Natural killer cell (primary cell): ENCODE measurements at regions not wholly inside any gene's neighbourhood (a gene's known extent, or its start where the extent isn't known, plus 50 kb on each side); places are given as distances from the start of the nearest gene placed in this dataset.

ENCODE experiments used
- ATAC-seq, 3 donors: fragments of 150-1000 bp in 2 of 3; fragments of 200-7000 bp in 1 of 3; cut with Tn5 transposase; 1 replicate in 1 of 3; 2 replicates in 2 of 3; pipeline ENCODE4 v1.10.0; 2021; ENCODE audit warnings: mild to moderate bottlenecking in 2 of 3, moderate library complexity in 2 of 3
- DNase-seq, 2 donors: peaks; one replicate each; pipeline versions ENCODE4 v3.0.0 to v3.0.0-alpha.2; 2013 to 2021; ENCODE audit warnings: mixed read lengths in 1 of 2
- H3K27ac ChIP-seq: one replicate; pipeline ENCODE4 v1.5.1; 2013; ENCODE audit warnings: mild to moderate bottlenecking, low read length
- H3K27me3 ChIP-seq: one replicate; pipeline ENCODE4 v1.6.1; 2013; ENCODE audit warnings: low read length; ENCODE audit not compliant: control insufficient read depth, insufficient read depth
- H3K36me3 ChIP-seq: one replicate; pipeline ENCODE4 v1.6.1; 2013; ENCODE audit warnings: low read length; ENCODE audit not compliant: control insufficient read depth, insufficient read depth
- H3K4me1 ChIP-seq: one replicate; pipeline ENCODE4 v1.6.1; 2013; ENCODE audit warnings: low read length; ENCODE audit not compliant: control insufficient read depth, insufficient read depth
- H3K4me3 ChIP-seq: one replicate; pipeline ENCODE4 v1.5.1; 2013; ENCODE audit warnings: low read length
- H3K9me3 ChIP-seq: one replicate; pipeline ENCODE4 v1.6.1; 2013; ENCODE audit warnings: low read length; ENCODE audit not compliant: control insufficient read depth, insufficient read depth
- H3K27ac Mint-ChIP-seq, 2 donors: one replicate each; pipeline ENCODE4 v1.8.0; 2022; ENCODE audit warnings: mild to moderate bottlenecking in 2 of 2, mixed read lengths in 2 of 2, moderate library complexity in 1 of 2
- H3K27me3 Mint-ChIP-seq, 2 donors: one replicate each; pipeline ENCODE4 v1.8.0; 2022; ENCODE audit warnings: low read depth in 2 of 2, mixed read lengths in 2 of 2
- H3K36me3 Mint-ChIP-seq: one replicate; pipeline ENCODE4 v1.8.0; 2022; ENCODE audit warnings: mixed read lengths
- H3K4me1 Mint-ChIP-seq, 2 donors: one replicate each; pipeline ENCODE4 v1.8.0; 2022; ENCODE audit warnings: mixed read lengths in 2 of 2
- H3K4me3 Mint-ChIP-seq: one replicate; pipeline ENCODE4 v1.8.0; 2022; ENCODE audit warnings: mild to moderate bottlenecking, moderate library complexity, mixed read lengths
- H3K9me3 Mint-ChIP-seq, 2 donors: one replicate each; pipeline ENCODE4 v1.8.0; 2022; ENCODE audit warnings: mixed read lengths in 2 of 2
- WGBS: methylation state at CpG from one replicate; pipeline ENCODE4 v1.1.7; 2013; ENCODE audit warnings: missing lambda C conversion rate; ENCODE audit not compliant: insufficient coverage; 5-methylcytosine and 5-hydroxymethylcytosine counted together
- intact Hi-C: fragments of 100-400 bp; cut with micrococcal nuclease; formaldehyde crosslinking; loops from one replicate; pipeline ENCODE4 v1.14.2; 2022
- TF ChIP-seq, protein P1 (sequence below): fragments of 200-600 bp; IDR thresholded peaks from one replicate; pipeline ENCODE4 v1.8.0; 2022; ENCODE audit warnings: antibody characterized with exemption

DNA sequence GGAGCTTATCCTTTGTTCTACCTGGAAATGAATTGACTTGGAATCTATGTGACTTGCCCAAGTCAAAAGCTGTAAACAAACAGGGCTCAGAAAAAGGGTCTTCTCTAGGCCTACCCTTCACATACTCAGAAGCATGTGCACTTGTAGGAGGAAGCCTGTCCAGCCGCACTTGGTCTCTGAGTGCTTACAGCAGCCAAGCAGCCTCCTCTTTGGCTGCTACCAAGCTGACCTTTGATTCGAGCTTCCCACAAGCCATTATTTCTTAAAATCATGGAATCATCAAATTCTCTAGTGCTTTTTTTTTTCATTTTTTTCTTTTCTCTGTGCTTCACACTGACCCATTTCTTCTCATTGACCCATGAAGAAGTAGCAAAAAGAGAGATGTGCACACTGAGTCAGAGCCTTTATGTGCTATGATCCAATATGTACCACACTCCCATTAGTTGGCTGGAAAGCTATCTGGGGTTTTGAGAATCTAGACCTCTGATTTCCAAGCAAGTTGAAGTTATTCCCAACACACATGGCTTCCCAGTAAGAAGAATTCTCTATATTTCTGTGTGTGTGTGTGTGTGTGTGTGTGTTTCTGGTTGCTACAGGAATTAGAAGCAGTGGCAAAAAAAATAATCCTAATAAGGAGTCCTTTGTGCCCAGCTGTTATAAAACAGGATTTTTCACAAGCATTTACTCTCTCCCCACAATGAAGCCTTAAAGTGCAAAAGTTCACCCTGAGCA lies 550.3 kb upstream of the TNP1 start:
- Mint-ChIP-seq H3K4me1 (peaks cover 0 to 3% of the 10 kb centered on the region in 2 donors), H3K36me3 (no peaks in the 10 kb centered on the region), H3K27me3 (peaks cover 17 to 19% of the 10 kb centered on the region in 2 donors), H3K27ac (no peak overlapping the region), H3K4me3 (no peak overlapping the region), H3K9me3 (no peaks in the 10 kb centered on the region)
- no peak overlapping the region for H3K27ac ChIP-seq
- no peaks in the 10 kb centered on the region for H3K4me1 ChIP-seq
- intact Hi-C loops: no loop called here
- no peaks in the 10 kb centered on the region for H3K36me3 ChIP-seq
- peaks cover 5% of the 10 kb centered on the region for H3K27me3 ChIP-seq
- TF ChIP-seq, protein P1, sequence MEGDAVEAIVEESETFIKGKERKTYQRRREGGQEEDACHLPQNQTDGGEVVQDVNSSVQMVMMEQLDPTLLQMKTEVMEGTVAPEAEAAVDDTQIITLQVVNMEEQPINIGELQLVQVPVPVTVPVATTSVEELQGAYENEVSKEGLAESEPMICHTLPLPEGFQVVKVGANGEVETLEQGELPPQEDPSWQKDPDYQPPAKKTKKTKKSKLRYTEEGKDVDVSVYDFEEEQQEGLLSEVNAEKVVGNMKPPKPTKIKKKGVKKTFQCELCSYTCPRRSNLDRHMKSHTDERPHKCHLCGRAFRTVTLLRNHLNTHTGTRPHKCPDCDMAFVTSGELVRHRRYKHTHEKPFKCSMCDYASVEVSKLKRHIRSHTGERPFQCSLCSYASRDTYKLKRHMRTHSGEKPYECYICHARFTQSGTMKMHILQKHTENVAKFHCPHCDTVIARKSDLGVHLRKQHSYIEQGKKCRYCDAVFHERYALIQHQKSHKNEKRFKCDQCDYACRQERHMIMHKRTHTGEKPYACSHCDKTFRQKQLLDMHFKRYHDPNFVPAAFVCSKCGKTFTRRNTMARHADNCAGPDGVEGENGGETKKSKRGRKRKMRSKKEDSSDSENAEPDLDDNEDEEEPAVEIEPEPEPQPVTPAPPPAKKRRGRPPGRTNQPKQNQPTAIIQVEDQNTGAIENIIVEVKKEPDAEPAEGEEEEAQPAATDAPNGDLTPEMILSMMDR: no peak
- DNase-seq (no peak), ATAC-seq (no peak)
- no peaks in the 10 kb centered on the region for H3K9me3 ChIP-seq
- no peak overlapping the region for H3K4me3 ChIP-seq
- WGBS: 83% methylated on average over 2 of the region's 2 CpGs

GRCh38 chr2:217407362-217407761 lies 547.5 kb upstream of the TNP1 start:
- Mint-ChIP-seq H3K4me1 (peaks cover 0 to 3% of the 10 kb centered on the region in 2 donors), H3K27ac (no peak overlapping the region), H3K4me3 (no peak overlapping the region), H3K27me3 (peaks cover 4 to 14% of the 10 kb centered on the region in 2 donors), H3K9me3 (no peaks in the 10 kb centered on the region), H3K36me3 (no peaks in the 10 kb centered on the region)
- Histone ChIP-seq H3K36me3 (no peaks in the 10 kb centered on the region), H3K9me3 (no peaks in the 10 kb centered on the region), H3K4me1 (no peaks in the 10 kb centered on the region), H3K27me3 (peaks cover 5% of the 10 kb centered on the region), H3K27ac (no peak overlapping the region), H3K4me3 (no peak overlapping the region)
- TF ChIP-seq, protein P1: no peak
- ATAC-seq (no peak), DNase-seq (no peak)
- 95% methylated on average over 3 of the region's 3 CpGs for WGBS
- intact Hi-C loops: no loop called here

DNA sequence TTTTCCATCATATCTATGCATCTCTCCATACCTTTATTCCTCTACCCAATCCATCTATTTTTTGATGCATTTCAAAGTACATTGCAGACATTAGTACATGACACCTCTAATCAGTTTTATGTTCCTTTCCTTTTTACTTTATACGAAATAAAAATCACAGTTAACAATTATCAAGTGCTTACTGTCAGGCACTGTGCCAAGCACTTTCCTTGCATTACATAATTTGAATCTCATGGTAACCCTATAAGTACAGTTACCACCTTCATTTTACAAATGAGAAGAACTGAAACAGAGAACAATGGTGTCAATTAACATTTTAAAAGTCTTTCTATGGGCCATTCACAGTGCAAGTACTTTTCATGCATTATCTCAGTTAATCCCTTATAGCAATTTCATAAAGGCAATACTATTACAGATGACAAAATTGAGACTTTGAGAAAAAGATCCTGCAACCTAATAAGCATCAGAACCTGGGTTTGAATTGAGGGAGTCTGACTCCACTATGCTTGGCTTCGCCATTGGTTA lies 544.4 kb upstream of the TNP1 start:
- Histone ChIP-seq H3K27ac (no peak overlapping the region), H3K27me3 (no peaks in the 10 kb centered on the region), H3K9me3 (no peaks in the 10 kb centered on the region), H3K4me1 (no peaks in the 10 kb centered on the region), H3K4me3 (no peak overlapping the region), H3K36me3 (no peaks in the 10 kb centered on the region)
- H3K9me3 Mint-ChIP-seq: no peaks in the 10 kb centered on the region
- ATAC-seq (no peak), DNase-seq (no peak)
- intact Hi-C loops: no loop called here
- no peak overlapping the region for H3K27ac Mint-ChIP-seq
- no peaks in the 10 kb centered on the region for H3K36me3 Mint-ChIP-seq
- peaks cover 0 to 3% of the 10 kb centered on the region in 2 donors for H3K4me1 Mint-ChIP-seq
- TF ChIP-seq, protein P1: no peak
- no peak overlapping the region for H3K4me3 Mint-ChIP-seq
- 63% methylated on average over 2 of the region's 2 CpGs for WGBS
- H3K27me3 Mint-ChIP-seq: peaks cover 0 to 10% of the 10 kb centered on the region in 2 donors
